ENCODE measurements at regions not wholly inside any gene's neighbourhood (a gene's known extent, or its start where the extent isn't known, plus 50 kb on each side); places are given as distances from the start of the nearest gene placed in this dataset.
"Not testable (repeated sequence)": the region's sequence is repeated elsewhere in the genome, so short reads cannot be mapped to it uniquely, and the experiment has no call there.

- no peak for TF ChIP-seq CTCF (conservative IDR thresholded peaks at IDR 0.05; ENCODE audit: control insufficient read depth, insufficient read depth, low read depth, low read length)
- DNase-seq (ENCODE audit: low read depth), result no peak
- no peak overlapping the region for H3K4me3 ChIP-seq (ENCODE audit: control insufficient read depth, low read depth, low read length)
Measured at GRCh38 chr6:19608546-19608945, 228.6 kb upstream of the ID4 start.

- no peak overlapping the region for H3K4me3 ChIP-seq (ENCODE audit: control insufficient read depth, low read depth, low read length)
- no peak for TF ChIP-seq CTCF (conservative IDR thresholded peaks at IDR 0.05; ENCODE audit: control insufficient read depth, insufficient read depth, low read depth, low read length)
- no peak for DNase-seq (ENCODE audit: low read depth)
Measured at GRCh38 chr6:19609972-19610641, 227.1 kb upstream of the ID4 start.

- H3K4me3 ChIP-seq (ENCODE audit: control insufficient read depth, low read depth, low read length); DNase-seq (ENCODE audit: low read depth): not testable (repeated sequence)
Measured at GRCh38 chr6:19612672-19613466, 224.3 kb upstream of the ID4 start.

- no peak for TF ChIP-seq CTCF (conservative IDR thresholded peaks at IDR 0.05; ENCODE audit: control insufficient read depth, insufficient read depth, low read depth, low read length)
- DNase-seq (ENCODE audit: low read depth), result peak; percentile 1
- H3K4me3 ChIP-seq (ENCODE audit: control insufficient read depth, low read depth, low read length), result no peak overlapping the region
Measured at GRCh38 chr6:19613678-19614077, 223.5 kb upstream of the ID4 start.

- DNase-seq (ENCODE audit: low read depth), result no peak
- TF ChIP-seq CTCF (conservative IDR thresholded peaks at IDR 0.05; ENCODE audit: control insufficient read depth, insufficient read depth, low read depth, low read length), result no peak
- no peak overlapping the region for H3K4me3 ChIP-seq (ENCODE audit: control insufficient read depth, low read depth, low read length)
Measured at GRCh38 chr6:19616022-19616421, 221.1 kb upstream of the ID4 start.

GRCh38 chr6:19632230-19632629, 204.9 kb upstream of the ID4 start:
- no peak for DNase-seq (ENCODE audit: low read depth)
- no peak for TF ChIP-seq CTCF (conservative IDR thresholded peaks at IDR 0.05; ENCODE audit: control insufficient read depth, insufficient read depth, low read depth, low read length)
- no peak overlapping the region for H3K4me3 ChIP-seq (ENCODE audit: control insufficient read depth, low read depth, low read length)

GRCh38 chr6:19632786-19633185, 204.4 kb upstream of the ID4 start:
- no peak for DNase-seq (ENCODE audit: low read depth)
- TF ChIP-seq CTCF (conservative IDR thresholded peaks at IDR 0.05; ENCODE audit: control insufficient read depth, insufficient read depth, low read depth, low read length), result no peak
- H3K4me3 ChIP-seq (ENCODE audit: control insufficient read depth, low read depth, low read length), result no peak overlapping the region

All from fibroblast of mammary gland (primary cell).